WTC11 (cell line): ENCODE measurements at regions not wholly inside any gene's neighbourhood (a gene's known extent, or its start where the extent isn't known, plus 50 kb on each side); places are given as distances from the start of the nearest gene placed in this dataset.

ENCODE experiments used
- ATAC-seq: fragments of 200-7000 bp; cut with Tn5 transposase; 2 replicates; pipeline ENCODE4 v1.10.0; 2021; ENCODE audit warnings: mild to moderate bottlenecking, moderate library complexity
- CTCF ChIA-PET: fragments of 300-600 bp; sonication (Branson Sonifier 250); formaldehyde crosslinking; loops from one replicate; lab custom pipeline; 2021; ENCODE audit warnings: antibody characterized with exemption; lab: Charles Lee
- POLR2A ChIA-PET: fragments of 350-600 bp; sonication (Branson Sonifier 250); formaldehyde crosslinking; loops from one replicate; lab custom pipeline; 2021; ENCODE audit warnings: antibody characterized with exemption; lab: Charles Lee
- DNase-seq: peaks from one replicate; pipeline ENCODE4 v3.0.0; 2021; ENCODE audit warnings: low spot score
- H3K27ac Mint-ChIP-seq: 2 replicates; pipeline ENCODE4 v1.8.0; 2021; ENCODE audit warnings: mixed read lengths
- H3K27me3 Mint-ChIP-seq: 2 replicates; pipeline ENCODE4 v1.8.0; 2021; ENCODE audit warnings: low read depth, mild to moderate bottlenecking, moderate library complexity, mixed read lengths
- H3K36me3 Mint-ChIP-seq: 2 replicates; pipeline ENCODE4 v1.8.0; 2021; ENCODE audit warnings: mixed read lengths
- H3K4me1 Mint-ChIP-seq: 2 replicates; pipeline ENCODE4 v1.8.0; 2022; ENCODE audit warnings: mixed read lengths
- H3K4me3 Mint-ChIP-seq: 2 replicates; pipeline ENCODE4 v1.8.0; 2021; ENCODE audit warnings: mild to moderate bottlenecking, moderate library complexity, mixed read lengths
- H3K9me3 Mint-ChIP-seq: 2 replicates; pipeline ENCODE4 v1.8.0; 2021; ENCODE audit warnings: mixed read lengths
- CREB1 ChIP-seq: sonication (generic); formaldehyde crosslinking; IDR thresholded peaks from 2 replicates; pipeline ENCODE4 v1.8.0; 2023; ENCODE audit warnings: mild to moderate bottlenecking, missing genetic modification reagents
- HMGA2 ChIP-seq: fragments of 250-450 bp; sonication (Bioruptor Pico); IDR thresholded peaks from 2 replicates; pipeline ENCODE4 v1.4.0; 2021; ENCODE audit warnings: mild to moderate bottlenecking, moderate library complexity
- JUN ChIP-seq: sonication (generic); formaldehyde crosslinking; IDR thresholded peaks from 2 replicates; pipeline ENCODE4 v1.8.0; 2023; ENCODE audit warnings: mild to moderate bottlenecking, missing genetic modification reagents
- KAT7 ChIP-seq: sonication (generic); formaldehyde crosslinking; IDR thresholded peaks from 2 replicates; pipeline ENCODE4 v1.8.1; 2023; ENCODE audit warnings: missing genetic modification reagents, mild to moderate bottlenecking, borderline replicate concordance
- MYBL2 ChIP-seq: sonication (generic); formaldehyde crosslinking; IDR thresholded peaks from 2 replicates; pipeline ENCODE4 v1.8.1; 2023; ENCODE audit warnings: mild to moderate bottlenecking, moderate library complexity, missing genetic modification reagents
- OVOL2 ChIP-seq: fragments of 250-450 bp; sonication (Bioruptor Pico); IDR thresholded peaks from 2 replicates; pipeline ENCODE4 v1.9.0; 2021; ENCODE audit warnings: mild to moderate bottlenecking, borderline replicate concordance
- SOX15 ChIP-seq: fragments of 250-450 bp; sonication (Bioruptor Pico); IDR thresholded peaks from 2 replicates; pipeline ENCODE4 v1.9.0; 2021; ENCODE audit warnings: mild to moderate bottlenecking
- SP1 ChIP-seq: sonication (generic); formaldehyde crosslinking; conservative IDR thresholded peaks from 2 replicates; pipeline ENCODE4 v1.8.1; 2022; ENCODE audit warnings: missing genetic modification reagents
- TCF7 ChIP-seq: sonication (generic); formaldehyde crosslinking; IDR thresholded peaks from 2 replicates; pipeline ENCODE4 v1.8.0; 2022; ENCODE audit warnings: mild to moderate bottlenecking, low read depth, missing genetic modification reagents, moderate library complexity
- TP53 ChIP-seq: sonication (generic); formaldehyde crosslinking; IDR thresholded peaks from 2 replicates; pipeline ENCODE4 v1.8.1; 2023; ENCODE audit warnings: mild to moderate bottlenecking, missing genetic modification reagents
- ZNF138 ChIP-seq: sonication (generic); formaldehyde crosslinking; conservative IDR thresholded peaks from 2 replicates; pipeline ENCODE4 v1.8.1; 2022; ENCODE audit warnings: mild to moderate bottlenecking, moderate library complexity, missing genetic modification reagents
- ZNF317 ChIP-seq: sonication (generic); formaldehyde crosslinking; IDR thresholded peaks from 2 replicates; pipeline ENCODE4 v1.8.1; 2023; ENCODE audit warnings: low read depth, mild to moderate bottlenecking, moderate library complexity, missing genetic modification reagents, borderline replicate concordance
- ZNF396 ChIP-seq: fragments of 250-450 bp; sonication (Bioruptor Pico); IDR thresholded peaks from 2 replicates; pipeline ENCODE4 v1.8.0; 2021; ENCODE audit warnings: mild to moderate bottlenecking, moderate library complexity, borderline replicate concordance
- ZNF671 ChIP-seq: fragments of 250-450 bp; sonication (Bioruptor Pico); IDR thresholded peaks from 2 replicates; pipeline ENCODE4 v1.8.0; 2021; ENCODE audit warnings: mild to moderate bottlenecking
- TF ChIP-seq, protein P1 (sequence below): sonication (generic); formaldehyde crosslinking; IDR thresholded peaks from 2 replicates; pipeline ENCODE4 v1.8.1; 2023; ENCODE audit warnings: mild to moderate bottlenecking, moderate library complexity, missing genetic modification reagents
- TF ChIP-seq, protein P2 (sequence below): fragments of 250-450 bp; sonication (Bioruptor Pico); IDR thresholded peaks from 2 replicates; pipeline ENCODE4 v1.9.0; 2021; ENCODE audit warnings: moderate library complexity, mild to moderate bottlenecking, inconsistent platforms, borderline replicate concordance
- TF ChIP-seq, protein P3 (sequence below): sonication (generic); formaldehyde crosslinking; IDR thresholded peaks from 2 replicates; pipeline ENCODE4 v1.8.1; 2023; ENCODE audit warnings: mild to moderate bottlenecking, missing genetic modification reagents
- TF ChIP-seq, protein P4 (sequence below): sonication (generic); formaldehyde crosslinking; IDR thresholded peaks from 2 replicates; pipeline ENCODE4 v1.8.1; 2023; ENCODE audit warnings: mild to moderate bottlenecking, missing genetic modification reagents, borderline replicate concordance
- TF ChIP-seq, protein P5 (sequence below): sonication (generic); formaldehyde crosslinking; IDR thresholded peaks from 2 replicates; pipeline ENCODE4 v1.8.0; 2022; ENCODE audit warnings: mild to moderate bottlenecking, missing genetic modification reagents
- TF ChIP-seq, protein P6 (sequence below): fragments of 250-450 bp; sonication (Bioruptor Pico); IDR thresholded peaks from 2 replicates; pipeline ENCODE4 v1.9.0; 2021; ENCODE audit warnings: mild to moderate bottlenecking
- TF ChIP-seq, protein P7 (sequence below): sonication (generic); formaldehyde crosslinking; IDR thresholded peaks from 2 replicates; pipeline ENCODE4 v1.8.1; 2022; ENCODE audit warnings: low read depth, missing genetic modification reagents, borderline replicate concordance

DNA sequence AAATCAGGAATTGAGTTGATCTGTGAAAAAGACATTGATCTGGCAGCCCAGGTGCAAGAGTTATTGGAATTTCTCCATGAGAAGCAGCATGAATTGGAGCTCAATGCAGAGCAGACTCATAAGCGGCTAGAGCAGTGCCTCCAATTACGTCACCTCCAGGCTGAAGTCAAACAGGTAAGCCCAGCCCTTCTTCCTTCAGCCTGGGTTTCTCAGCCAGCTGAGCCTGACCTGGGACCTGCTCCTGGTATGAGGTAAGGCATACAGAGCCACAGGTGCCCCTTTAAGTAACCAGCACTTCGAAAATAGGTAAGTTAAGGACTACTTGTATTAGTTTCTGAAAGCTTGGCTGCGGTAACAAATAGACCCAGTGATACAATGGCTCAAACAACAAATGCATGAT is 307.4 kb upstream of the UMPS start:
- ChIA-PET CTCF (interaction anchor here (0.9 to 1.4 kb wide), 2 partner anchors 44 to 71 kb away, joined by 3 to 5 read pairs; no protein-coding TSS in a partner anchor), POLR2A (no interaction called here)
- Mint-ChIP-seq H3K9me3 (no peaks in the 10 kb centered on the region), H3K36me3 (no peaks in the 10 kb centered on the region), H3K27me3 (no peaks in the 10 kb centered on the region), H3K4me1 (no peaks in the 10 kb centered on the region), H3K4me3 (no peak overlapping the region), H3K27ac (no peak overlapping the region)
- TF ChIP-seq, protein P1, sequence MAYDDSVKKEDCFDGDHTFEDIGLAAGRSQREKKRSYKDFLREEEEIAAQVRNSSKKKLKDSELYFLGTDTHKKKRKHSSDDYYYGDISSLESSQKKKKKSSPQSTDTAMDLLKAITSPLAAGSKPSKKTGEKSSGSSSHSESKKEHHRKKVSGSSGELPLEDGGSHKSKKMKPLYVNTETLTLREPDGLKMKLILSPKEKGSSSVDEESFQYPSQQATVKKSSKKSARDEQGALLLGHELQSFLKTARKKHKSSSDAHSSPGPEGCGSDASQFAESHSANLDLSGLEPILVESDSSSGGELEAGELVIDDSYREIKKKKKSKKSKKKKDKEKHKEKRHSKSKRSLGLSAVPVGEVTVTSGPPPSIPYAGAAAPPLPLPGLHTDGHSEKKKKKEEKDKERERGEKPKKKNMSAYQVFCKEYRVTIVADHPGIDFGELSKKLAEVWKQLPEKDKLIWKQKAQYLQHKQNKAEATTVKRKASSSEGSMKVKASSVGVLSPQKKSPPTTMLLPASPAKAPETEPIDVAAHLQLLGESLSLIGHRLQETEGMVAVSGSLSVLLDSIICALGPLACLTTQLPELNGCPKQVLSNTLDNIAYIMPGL, result no peak
- no peak for TF ChIP-seq TCF7 (CRISPR knock-in tag)
- TF ChIP-seq, protein P2, sequence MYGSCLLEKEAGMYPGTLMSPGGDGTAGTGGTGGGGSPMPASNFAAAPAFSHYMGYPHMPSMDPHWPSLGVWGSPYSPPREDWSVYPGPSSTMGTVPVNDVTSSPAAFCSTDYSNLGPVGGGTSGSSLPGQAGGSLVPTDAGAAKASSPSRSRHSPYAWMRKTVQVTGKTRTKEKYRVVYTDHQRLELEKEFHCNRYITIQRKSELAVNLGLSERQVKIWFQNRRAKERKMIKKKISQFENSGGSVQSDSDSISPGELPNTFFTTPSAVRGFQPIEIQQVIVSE (CRISPR knock-in tag), result no peak
- TF ChIP-seq, protein P3, sequence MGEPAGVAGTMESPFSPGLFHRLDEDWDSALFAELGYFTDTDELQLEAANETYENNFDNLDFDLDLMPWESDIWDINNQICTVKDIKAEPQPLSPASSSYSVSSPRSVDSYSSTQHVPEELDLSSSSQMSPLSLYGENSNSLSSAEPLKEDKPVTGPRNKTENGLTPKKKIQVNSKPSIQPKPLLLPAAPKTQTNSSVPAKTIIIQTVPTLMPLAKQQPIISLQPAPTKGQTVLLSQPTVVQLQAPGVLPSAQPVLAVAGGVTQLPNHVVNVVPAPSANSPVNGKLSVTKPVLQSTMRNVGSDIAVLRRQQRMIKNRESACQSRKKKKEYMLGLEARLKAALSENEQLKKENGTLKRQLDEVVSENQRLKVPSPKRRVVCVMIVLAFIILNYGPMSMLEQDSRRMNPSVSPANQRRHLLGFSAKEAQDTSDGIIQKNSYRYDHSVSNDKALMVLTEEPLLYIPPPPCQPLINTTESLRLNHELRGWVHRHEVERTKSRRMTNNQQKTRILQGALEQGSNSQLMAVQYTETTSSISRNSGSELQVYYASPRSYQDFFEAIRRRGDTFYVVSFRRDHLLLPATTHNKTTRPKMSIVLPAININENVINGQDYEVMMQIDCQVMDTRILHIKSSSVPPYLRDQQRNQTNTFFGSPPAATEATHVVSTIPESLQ (CRISPR knock-in tag), result no peak
- TF ChIP-seq, protein P4, sequence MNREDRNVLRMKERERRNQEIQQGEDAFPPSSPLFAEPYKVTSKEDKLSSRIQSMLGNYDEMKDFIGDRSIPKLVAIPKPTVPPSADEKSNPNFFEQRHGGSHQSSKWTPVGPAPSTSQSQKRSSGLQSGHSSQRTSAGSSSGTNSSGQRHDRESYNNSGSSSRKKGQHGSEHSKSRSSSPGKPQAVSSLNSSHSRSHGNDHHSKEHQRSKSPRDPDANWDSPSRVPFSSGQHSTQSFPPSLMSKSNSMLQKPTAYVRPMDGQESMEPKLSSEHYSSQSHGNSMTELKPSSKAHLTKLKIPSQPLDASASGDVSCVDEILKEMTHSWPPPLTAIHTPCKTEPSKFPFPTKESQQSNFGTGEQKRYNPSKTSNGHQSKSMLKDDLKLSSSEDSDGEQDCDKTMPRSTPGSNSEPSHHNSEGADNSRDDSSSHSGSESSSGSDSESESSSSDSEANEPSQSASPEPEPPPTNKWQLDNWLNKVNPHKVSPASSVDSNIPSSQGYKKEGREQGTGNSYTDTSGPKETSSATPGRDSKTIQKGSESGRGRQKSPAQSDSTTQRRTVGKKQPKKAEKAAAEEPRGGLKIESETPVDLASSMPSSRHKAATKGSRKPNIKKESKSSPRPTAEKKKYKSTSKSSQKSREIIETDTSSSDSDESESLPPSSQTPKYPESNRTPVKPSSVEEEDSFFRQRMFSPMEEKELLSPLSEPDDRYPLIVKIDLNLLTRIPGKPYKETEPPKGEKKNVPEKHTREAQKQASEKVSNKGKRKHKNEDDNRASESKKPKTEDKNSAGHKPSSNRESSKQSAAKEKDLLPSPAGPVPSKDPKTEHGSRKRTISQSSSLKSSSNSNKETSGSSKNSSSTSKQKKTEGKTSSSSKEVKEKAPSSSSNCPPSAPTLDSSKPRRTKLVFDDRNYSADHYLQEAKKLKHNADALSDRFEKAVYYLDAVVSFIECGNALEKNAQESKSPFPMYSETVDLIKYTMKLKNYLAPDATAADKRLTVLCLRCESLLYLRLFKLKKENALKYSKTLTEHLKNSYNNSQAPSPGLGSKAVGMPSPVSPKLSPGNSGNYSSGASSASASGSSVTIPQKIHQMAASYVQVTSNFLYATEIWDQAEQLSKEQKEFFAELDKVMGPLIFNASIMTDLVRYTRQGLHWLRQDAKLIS, result no peak
- TF ChIP-seq ZNF138 (CRISPR knock-in tag), result no peak
- TF ChIP-seq MYBL2, result no peak
- TF ChIP-seq KAT7 (CRISPR knock-in tag), result no peak
- TF ChIP-seq JUN, result no peak
- TF ChIP-seq, protein P5, sequence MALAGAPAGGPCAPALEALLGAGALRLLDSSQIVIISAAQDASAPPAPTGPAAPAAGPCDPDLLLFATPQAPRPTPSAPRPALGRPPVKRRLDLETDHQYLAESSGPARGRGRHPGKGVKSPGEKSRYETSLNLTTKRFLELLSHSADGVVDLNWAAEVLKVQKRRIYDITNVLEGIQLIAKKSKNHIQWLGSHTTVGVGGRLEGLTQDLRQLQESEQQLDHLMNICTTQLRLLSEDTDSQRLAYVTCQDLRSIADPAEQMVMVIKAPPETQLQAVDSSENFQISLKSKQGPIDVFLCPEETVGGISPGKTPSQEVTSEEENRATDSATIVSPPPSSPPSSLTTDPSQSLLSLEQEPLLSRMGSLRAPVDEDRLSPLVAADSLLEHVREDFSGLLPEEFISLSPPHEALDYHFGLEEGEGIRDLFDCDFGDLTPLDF, result no peak
- TF ChIP-seq ZNF671 (CRISPR knock-in tag), result no peak
- TF ChIP-seq TP53 (CRISPR knock-in tag), result no peak
- no peak for TF ChIP-seq HMGA2 (CRISPR knock-in tag)
- TF ChIP-seq OVOL2, result no peak
- ATAC-seq, result no peak; the same call in 1 of the 2 replicates
- DNase-seq, result no peak

DNA sequence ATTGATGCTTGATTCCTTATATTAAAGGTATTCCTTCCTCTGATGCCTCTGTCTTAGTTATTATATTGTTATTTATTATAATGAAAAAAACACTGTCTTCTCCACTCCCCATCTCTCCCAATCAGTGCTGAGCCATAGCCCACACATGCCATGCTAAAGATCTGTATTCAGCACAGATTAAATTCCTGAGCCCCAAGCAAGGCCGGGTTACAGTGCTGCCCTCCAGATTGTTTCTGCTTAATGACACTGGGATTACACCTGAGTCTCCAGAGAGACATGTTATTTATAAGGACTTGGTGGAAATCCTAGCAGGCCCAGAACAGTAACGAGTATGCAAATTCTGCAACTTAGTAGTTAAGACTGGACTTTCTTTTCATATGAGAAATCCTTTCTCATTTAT is 305.9 kb upstream of the UMPS start:
- Mint-ChIP-seq H3K27ac (no peak overlapping the region), H3K9me3 (no peaks in the 10 kb centered on the region)
- 0 out of 2 replicates have a peak, but pooled peaks have one; percentile 18 for ATAC-seq
- TF ChIP-seq, protein P5, result no peak
- no peak for TF ChIP-seq ZNF396 (CRISPR knock-in tag)
- no peak for TF ChIP-seq CREB1 (CRISPR knock-in tag)
- TF ChIP-seq ZNF317 (CRISPR knock-in tag), result no peak
- TF ChIP-seq SOX15 (CRISPR knock-in tag), result no peak
- TF ChIP-seq SP1 (CRISPR knock-in tag), result no peak
- TF ChIP-seq, protein P6, sequence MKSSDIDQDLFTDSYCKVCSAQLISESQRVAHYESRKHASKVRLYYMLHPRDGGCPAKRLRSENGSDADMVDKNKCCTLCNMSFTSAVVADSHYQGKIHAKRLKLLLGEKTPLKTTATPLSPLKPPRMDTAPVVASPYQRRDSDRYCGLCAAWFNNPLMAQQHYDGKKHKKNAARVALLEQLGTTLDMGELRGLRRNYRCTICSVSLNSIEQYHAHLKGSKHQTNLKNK, result no peak
- TF ChIP-seq, protein P7, sequence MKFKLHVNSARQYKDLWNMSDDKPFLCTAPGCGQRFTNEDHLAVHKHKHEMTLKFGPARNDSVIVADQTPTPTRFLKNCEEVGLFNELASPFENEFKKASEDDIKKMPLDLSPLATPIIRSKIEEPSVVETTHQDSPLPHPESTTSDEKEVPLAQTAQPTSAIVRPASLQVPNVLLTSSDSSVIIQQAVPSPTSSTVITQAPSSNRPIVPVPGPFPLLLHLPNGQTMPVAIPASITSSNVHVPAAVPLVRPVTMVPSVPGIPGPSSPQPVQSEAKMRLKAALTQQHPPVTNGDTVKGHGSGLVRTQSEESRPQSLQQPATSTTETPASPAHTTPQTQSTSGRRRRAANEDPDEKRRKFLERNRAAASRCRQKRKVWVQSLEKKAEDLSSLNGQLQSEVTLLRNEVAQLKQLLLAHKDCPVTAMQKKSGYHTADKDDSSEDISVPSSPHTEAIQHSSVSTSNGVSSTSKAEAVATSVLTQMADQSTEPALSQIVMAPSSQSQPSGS, result no peak

More for the DNA sequence above, 305.9 kb upstream of the UMPS start:
- H3K36me3 Mint-ChIP-seq, result no peaks in the 10 kb centered on the region
- H3K4me1 Mint-ChIP-seq, result peaks cover 5% of the 10 kb centered on the region; the same call in 1 of the 2 replicates
- H3K4me3 Mint-ChIP-seq, result no peak overlapping the region
- DNase-seq, result no peak
- ChIA-PET CTCF (no interaction called here), POLR2A (no interaction called here)
- no peaks in the 10 kb centered on the region for H3K27me3 Mint-ChIP-seq
